ENCODE measurements at regions not wholly inside any gene's neighbourhood (a gene's known extent, or its start where the extent isn't known, plus 50 kb on each side); places are given as distances from the start of the nearest gene placed in this dataset.
"Not testable (repeated sequence)": the region's sequence is repeated elsewhere in the genome, so short reads cannot be mapped to it uniquely, and the experiment has no call there.

DNA sequence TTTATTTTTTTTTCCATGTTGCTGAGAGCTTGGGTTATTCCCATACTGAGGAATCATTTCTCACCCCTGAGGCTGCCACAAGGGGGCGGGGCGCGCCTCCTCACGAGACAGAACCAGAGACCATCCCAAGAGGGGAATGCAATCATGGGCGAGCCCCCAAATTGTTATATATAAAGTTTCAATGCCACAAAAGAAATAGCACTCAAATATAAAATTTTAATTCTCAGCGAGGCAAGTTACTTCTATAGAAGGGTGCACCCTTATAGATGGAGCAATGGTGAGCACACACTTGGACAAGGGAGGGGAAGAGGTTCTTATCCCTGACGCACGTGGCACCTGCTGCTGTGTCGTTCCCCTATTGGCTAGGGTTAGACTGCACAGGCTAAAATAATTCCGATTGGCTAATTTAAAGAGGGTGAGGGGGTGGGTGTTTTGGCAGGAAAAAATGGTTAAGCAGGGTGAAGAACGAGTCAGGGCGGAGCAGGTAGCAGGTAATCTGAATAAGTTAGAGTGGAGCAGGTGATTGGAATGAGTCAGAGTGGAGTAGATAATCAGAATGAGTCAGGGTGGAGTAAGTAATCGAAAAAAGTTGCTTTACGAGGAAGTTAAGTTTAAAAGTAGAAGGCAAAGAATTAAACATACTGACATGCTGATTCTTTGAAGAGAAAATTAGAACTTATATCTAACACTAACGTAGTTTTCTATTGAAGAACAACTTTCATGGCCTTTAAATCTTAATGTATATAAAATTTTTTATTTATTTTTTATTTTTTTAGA lies 177.5 kb downstream of the MTCL1 start:
- no peak for DNase-seq

DNA sequence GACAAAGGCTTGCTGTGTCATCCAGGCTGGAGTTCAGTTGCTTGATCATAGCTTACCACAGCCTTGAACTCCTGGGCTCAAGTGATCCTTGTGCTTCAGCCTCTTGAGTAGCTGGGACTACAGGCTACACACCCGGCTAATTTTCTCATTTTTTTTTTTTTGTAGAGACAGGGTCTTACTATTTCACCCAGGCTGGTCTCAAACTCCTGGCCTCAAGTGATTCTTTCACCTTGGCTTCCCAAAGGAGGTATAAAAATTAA lies 178.0 kb downstream of the MTCL1 start:
- DNase-seq: no peak

DNA sequence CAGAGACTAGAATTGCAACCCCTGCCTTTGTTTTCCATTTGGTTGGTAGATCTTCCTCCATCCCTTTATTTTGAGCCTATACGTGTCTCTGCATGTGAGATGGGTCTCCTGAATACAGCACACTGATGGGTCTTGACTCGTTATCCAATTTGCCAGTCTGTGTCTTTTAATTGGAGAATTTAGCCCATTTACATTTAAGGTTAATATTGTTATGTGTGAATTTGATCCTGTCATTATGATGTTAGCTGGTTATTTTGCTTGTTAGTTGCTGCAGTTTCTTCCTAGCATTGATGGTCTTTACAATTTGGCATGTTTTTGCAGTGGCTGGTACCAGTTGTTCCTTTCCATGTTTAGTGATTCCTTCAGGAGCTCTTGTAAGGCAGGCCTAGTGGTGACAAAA lies 182.5 kb downstream of the MTCL1 start:
- not testable (repeated sequence) for DNase-seq

DNA sequence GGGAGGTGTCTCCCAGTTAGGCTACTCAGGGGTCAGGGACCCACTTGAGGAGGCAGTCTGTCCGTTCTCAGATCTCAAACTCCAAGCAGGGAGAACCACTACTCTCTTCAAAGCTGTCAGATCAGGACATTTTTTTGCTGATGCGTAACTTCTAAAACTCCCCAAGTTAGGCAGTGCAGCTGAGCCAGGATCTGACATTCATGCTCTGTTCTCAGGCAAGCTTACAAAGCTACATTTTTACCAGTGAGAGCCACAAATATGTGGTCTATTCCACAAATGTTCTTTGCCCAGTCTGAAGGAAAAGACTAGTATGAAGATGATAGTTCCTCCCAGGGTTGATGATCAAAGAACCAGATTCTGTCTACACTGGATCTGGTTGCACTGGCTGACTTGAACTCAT lies 184.1 kb downstream of the MTCL1 start:
- DNase-seq: no peak

DNA sequence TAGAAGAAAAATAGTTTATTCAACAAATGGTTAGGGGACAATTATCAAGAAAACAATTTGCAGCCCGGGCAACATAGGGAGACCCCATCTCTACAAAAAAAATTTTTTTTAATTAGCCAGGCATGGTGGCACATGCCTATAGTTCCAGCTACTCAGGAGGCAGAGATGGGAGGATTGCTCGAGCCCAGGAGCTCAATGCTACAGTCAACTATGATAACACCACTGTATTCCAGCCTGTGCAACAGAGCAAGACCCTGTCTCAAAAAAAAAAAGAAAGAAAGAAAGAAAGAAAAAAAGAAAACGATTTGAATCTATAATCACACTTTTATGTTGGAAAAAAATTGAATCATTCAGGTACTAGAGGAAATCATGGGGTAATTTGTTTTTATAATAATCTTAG lies 185.1 kb downstream of the MTCL1 start:
- DNase-seq: not testable (repeated sequence)

DNA sequence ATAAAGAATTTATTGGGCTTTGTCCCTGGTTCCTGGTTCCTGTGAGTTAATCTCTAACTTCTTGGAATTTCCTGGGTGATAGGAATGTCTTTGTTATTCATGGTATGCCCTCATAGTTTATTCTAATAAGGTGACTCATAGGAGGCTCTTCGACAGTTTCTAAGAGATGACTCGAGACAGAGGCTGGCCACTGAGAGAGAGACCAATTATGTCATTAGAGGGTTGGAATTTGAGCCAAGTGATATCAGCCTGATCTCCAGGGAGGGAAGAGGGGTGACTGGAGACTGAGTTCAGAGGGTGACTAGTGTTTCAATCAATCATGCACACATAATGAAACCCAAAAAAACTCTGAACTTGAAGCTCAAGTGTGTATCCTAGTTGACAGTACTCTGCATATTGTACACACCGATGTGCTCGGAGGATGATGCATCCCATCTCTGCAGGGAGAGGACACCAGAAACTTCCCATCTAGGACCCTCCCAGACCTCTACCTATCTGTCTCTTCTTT lies 185.7 kb downstream of the MTCL1 start:
- no peak for DNase-seq

DNA sequence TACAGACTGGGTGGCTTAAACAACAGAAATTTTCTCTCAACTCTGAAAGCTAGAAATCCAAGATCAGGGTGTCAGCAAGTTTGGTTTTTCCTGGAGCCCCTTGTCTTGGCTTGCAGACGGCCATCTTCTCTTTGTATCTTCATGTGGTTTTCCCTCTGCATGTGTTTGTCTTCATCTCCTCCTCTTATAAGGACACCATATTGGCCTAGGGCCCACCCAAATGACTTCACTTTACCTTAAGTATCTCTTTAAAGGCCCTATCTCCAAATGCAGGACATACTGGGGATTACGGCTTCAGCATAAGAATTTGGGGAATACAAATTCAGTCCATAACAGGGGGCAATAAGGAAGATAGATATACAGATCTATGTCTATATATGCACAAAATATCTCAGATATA lies 187.9 kb downstream of the MTCL1 start:
- DNase-seq: no peak

DNA sequence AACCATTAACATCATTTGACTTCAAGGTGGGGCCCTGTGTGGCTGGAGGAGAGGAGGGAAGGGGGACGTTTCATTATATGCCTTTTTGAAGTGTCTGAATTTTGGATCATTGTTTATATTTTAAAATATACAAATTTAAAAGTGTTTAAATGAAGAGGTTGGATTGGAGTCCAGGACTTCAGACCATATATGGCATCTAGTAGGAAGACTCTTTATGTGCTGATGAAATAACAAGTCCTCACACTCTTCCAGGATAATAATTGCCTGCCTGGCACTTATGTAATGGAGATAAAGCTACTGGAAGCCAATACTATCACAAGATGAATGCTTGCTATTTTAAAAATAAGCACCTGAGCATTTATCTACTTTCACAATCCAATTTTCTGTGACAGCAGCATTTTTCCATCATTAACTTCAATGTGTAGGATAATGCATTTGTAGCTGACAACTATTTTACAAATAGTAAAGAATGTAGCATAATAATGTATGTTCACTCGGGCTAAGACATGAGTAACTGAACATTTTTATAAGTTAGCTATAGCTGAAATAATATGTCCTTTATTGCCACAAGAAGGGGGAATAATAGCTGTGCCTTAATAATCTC lies 188.4 kb downstream of the MTCL1 start:
- no peak for DNase-seq

DNA sequence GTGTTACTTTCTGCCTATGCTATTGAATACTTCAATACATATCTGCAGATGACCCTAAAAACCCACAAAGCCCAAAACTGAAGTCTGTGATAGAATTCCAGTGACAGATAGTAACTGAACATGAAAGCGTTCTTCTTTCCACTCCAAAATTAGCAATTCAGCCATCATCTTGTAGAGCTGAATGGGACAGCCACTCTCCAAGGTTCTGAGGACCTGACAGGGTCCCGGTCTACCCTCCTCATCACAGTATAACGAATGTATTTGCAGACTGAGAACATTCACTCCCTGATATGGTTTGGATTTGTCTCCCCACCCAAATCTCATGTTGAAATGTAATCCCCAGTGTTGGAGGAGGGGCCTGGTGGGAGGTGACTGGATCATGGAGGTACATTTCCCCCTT lies 189.5 kb downstream of the MTCL1 start:
- DNase-seq: no peak

DNA sequence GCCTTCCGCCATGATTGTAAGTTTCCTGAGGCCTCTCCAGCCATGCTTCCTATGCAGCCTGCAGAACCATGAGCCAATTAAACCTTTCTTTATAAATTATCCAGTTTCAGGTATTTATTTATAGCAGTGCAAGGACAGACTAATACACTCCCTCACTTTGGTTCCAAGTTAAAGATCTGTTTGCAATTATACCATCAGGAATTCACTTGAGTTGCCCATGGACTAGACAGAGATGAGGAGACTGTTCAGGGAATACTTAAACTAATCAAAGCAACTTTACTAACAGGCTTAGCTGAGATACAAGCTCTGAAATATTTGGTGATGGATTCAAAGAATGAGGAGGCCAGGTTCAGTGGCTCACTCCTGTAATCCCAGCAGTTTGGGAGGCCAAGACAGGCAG lies 190.0 kb downstream of the MTCL1 start:
- no peak for DNase-seq

DNA sequence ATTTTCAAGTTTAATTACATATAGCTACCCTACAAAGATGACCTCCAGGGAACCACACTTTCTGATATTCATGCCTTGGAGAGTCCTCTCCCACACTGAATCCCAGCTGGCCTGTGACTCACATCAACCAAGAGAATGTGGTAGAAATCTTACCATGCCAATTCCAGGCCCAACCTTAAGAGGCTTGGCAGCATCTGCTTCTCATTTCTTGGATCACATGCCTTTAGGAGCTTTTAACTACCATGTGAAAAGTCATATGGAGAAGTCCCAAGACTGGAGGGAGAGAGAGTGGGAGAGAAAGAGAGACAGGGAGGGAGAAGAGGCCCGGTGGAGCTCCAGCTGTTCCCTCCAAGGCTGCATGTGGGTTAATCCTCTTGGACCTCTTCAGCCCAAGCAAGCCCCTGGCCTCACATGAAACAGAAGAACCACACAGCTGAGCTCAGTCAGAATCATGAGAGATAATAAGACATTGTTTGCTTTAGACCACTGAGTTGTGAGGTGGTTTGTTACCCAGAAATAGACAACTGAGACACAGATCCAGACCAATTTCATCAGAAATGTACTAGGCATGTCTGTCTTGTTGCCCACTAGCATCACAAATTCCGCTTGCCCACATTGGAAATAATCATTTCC lies 190.7 kb downstream of the MTCL1 start:
- DNase-seq: no peak

DNA sequence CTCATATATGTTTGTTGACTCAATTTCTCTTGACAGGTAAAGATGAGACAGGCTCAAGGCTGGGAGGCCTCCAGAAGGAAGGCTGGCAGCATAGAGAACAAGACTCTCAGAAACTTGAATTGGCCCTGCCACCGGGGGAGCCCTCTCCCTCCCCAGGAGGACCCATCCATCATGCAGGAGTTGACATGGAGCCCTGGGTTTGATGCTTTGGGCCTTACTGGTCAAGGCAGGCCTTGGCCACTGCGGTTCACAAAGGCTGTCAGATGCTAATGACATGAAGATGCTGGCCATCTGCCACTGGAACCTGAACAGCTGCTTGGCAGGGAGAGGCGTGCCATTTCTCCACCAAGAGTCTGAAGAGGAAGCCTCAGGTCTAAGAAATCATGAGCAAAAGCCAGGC lies 193.6 kb downstream of the MTCL1 start:
- no peak for DNase-seq

DNA sequence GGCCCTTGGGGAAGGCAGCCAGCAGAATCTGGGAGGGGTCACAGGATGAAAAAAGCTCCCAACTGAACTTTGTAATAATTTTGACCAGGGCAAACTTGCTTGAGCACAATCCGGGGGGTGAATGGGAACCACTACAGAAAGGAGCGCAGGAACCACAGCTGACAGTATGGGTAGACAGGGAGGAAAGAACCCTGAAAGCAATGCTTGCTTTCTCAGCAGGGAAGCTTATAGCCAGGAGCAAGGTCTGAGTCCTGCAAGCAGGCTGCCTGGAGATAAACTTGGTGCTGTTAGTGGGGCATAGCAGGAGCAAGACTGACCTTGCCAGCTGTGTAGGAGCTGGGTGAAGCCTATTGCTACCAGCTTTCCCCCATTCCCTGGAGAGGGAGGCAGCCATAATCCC lies 195.2 kb downstream of the MTCL1 start:
- DNase-seq: no peak

DNA sequence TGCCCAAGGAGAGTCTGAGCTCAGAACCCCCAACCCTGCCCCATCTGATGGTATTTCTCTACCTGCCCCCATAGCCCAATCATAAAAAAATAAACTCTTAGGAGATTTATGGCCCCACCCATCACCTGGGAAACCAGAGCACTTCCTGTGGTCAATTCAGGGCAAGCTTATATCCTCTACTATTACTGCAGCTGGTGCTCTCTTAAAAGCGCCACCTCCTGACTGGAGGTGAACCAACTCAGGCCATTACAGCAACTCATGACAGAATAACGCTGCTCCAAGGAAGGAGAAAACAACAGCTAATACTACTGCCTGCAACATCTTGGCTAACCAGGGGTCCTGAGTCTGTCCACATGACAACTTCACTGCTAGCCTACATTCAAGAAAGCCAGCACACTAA lies 195.7 kb downstream of the MTCL1 start:
- DNase-seq: no peak

DNA sequence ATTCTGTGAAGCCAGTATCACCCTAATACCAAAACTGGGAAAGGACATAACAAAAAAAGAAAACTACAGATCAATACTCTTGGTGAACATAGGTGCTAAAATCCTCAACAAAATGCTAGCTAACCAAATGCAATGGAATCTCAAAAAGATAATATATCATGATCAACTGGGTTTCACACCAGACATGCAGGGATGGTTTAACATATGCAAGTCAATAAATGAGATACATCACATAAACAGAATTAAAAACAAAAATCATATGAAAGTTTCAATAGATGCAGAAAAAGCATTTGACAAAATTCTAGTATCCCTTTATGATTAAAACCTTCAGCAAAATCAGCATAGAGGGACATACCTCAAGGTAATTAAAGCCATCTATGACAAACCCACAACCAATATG lies 198.2 kb upstream of the NDUFV2 start:
- no peak for DNase-seq

DNA sequence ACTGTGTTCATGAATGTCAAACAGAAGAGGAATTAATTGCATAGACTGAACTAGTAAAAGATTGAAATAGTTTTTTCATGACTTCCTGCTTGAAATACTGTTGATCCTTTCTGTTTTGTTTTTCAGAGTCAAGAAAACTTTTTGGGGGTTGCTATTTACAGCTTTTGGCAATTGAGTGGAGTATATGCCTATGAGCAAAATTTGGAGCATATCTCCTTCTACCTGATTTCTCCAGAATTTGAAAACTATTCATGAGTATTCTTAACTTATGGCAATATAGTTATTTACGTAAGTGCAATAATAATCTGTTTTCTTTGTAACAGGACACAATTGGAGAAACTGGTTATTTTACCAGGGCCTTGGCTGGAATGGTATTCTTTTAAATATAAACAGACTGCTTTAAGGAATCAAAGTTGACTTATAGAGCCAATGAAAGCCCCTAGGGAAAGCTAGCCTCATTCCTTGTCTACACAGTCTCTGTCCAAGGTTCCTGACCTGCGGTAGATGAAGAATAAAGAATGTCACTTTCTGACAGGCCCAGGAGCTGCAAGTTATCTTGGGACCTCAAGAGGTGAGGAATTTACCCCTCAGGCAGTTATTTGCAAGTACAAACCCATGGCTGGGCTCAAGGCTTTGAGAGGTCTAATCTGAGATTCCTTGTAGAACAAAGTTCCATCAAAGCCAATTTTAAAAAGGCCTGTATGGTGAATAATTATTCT lies 193.5 kb upstream of the NDUFV2 start:
- DNase-seq: no peak

DNA sequence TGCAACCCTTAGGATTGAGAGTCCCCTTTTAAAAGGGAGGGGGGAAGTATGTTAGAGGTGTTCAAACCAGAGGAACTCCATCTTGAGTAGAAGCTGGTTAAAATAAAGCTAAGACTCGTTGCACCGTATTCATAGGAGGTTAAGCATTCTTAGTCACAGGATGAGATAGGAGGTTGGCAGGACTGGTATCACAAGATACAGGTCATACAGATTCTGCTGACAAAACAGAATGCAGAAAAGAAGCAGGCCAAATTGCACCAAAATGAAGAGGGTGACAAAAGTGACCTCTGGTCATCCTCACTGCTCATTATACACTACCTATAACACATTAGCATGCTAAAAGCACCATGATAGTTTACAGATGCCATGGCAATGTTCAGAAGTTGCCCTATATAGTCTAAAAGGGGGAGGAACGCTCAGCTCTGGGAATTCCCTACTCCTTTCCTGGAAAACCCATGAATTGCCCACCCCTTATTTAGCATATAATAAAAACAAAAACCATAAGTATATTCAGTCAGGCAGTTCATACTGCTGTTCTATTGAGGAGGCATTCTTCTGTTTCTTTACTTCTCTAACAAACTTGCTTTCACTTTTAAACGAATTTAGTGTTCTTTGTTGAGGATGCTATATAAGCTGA lies 192.2 kb upstream of the NDUFV2 start:
- no peak for DNase-seq

DNA sequence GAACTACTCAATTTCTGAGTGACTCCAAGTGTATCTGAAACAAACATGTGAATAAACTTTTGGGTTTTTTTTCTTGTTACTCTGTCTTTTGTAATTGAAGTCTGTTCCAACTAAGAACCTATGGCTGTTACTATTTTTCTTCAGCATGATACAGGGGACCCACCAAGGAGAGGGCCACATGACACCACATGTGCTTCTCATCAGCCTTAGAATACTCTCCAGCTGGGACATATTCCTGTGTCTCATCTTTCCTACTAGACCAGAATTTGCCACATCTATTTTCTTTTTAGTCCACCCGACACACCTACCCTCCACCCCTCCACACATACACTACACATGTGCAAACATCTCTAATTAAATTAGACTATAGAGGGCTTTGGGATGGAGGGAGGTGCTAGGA lies 191.7 kb upstream of the NDUFV2 start:
- no peak for DNase-seq

DNA sequence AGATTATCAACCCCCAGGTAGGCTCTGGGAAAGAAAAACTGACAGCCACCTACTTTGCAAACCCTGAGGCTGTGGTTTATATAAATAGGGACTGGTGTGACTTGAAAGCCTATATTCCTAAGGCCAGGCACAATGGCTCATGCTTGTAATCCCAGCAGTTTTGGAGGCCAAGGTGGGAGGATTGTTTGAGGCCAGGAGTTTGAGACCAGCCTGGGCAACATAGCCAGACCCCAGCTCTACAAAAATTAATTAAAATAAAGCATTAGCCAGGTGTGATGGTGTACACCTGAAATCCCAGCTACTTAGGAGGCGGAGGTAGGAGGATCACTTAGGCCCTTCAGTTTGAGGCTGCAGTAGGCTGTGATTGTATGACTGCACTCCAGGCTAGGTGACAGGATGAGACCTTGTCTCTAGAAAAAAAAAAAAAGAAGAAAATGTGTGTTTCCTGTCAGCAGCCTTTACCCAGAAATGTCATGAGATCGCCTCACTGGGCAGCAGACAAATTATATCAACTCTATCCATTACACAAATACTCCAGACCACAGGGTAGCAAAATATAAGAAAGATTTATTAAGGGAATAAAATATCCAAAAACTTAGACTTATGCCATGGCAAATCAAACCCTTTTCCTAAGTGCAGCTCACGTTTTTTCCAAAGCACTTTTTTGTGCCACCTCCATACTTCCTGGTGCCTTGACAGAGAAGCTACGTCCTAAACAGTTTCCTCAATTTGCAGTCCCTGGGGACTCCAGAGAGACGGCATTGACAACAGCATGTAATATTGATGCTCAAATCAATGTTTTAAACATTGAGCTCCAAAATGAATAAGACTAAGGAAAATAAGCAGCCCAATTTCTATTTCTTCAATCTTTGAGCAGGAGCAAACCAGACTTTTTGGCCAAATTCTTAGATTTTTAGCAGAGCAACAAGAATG lies 190.8 kb upstream of the NDUFV2 start:
- DNase-seq: no peak

DNA sequence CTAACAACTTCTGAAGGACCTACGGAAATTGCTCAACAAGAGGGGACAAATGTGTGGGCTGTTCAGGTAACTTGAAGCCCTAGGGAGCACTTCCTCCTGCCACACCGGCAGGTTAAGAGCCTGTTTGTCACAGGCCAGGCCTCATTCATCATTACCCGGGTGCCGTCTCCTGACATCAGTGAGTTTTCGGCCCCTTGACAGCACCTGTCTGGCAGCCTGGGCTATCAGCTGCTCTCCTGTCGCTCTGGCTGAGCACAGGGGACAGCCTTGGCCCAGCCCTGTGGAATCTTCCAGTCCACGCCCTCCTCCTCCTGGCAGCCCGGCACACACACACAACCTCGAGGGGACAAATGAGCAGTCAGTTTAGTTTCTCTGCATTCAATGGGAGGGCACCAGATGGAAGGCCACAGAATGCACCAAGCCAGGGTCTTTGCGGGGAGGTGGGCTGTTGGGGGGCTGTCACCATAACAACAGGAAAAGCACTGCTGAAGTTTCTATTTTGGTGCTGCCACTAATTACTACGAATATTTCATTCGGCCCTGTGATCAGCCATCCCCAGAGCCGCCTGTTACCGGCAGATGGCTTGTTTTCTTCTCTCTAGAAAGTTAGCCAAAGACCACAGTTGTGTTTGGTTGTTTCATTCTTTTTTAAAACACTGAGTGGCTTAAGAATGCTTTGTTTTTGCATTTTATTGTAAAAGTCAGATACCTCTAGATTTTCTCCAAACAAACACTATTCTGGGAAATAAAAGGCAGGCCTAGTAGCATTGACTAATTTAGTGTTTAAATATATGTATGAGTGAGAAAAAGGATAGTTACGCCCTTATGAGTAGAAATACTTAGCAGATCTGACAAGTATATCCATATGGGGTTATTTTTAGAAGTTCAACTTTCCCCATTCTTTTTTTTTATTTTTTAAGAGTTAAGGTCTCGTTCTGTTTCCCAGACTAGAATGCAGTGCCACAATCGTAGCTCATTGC lies 189.9 kb upstream of the NDUFV2 start:
- no peak for DNase-seq

Data from activated gamma-delta T cell (primary cell).